Heart left ventricle (tissue), 13 donors: ENCODE measurements at regions not wholly inside any gene's neighbourhood (a gene's known extent, or its start where the extent isn't known, plus 50 kb on each side); places are given as distances from the start of the nearest gene placed in this dataset.

Source experiments
- POLR2A ChIP-seq, 2 donors: fragments of 450-650 bp; IDR thresholded peaks; one replicate each; pipeline ENCODE4 v1.6.1; 2017; ENCODE audit warnings: antibody characterized with exemption in 2 of 2, mild to moderate bottlenecking in 2 of 2, moderate library complexity in 2 of 2
- TF ChIP-seq, protein P1 (sequence below), 12 donors: fragments of 200-600 bp; sonication (generic) in 4 of 12; IDR thresholded peaks; one replicate each; pipeline versions ENCODE4 v1.5.0 to v1.8.0; 2018 to 2022; ENCODE audit warnings: antibody characterized with exemption in 12 of 12, mild to moderate bottlenecking in 5 of 12
- donor health status: ischemic (EF 13 %, LVEDD 7.1; RV severe dilation, severe dysfunction).
- donor health status: DM: no; HTN: yes; CAD: no.
- donor health status: DM: no; HTN: no; CAD: no.
- donor health status: ischemic (EF 25% LVEDD 6.9; RV normal size, moderate dysfunction).
- donor health status: ischemic (EF 25% LVEDD 5.7; RV mildly dilated, moderate dysfunction).
- donor health status: ischemic (EF 35%, LVEDD 5.7; RV mildly dilated, moderate dysfunction).
- donor health status: nonischemic (EF 11% LVEDD 7.7; RV severe dilation, severe dysfunction).
- donor health status: DM: yes; HTN: yes; CAD: no.
- donor health status: PGD.
- donor health status: ischemic (EF 29% LVEDD 5.4; RV normal size, mild dysfunction).
- donor health status: nonischemic (EF 23%, LVEDD 6.1; RV moderate dilation, normal function).

DNA sequence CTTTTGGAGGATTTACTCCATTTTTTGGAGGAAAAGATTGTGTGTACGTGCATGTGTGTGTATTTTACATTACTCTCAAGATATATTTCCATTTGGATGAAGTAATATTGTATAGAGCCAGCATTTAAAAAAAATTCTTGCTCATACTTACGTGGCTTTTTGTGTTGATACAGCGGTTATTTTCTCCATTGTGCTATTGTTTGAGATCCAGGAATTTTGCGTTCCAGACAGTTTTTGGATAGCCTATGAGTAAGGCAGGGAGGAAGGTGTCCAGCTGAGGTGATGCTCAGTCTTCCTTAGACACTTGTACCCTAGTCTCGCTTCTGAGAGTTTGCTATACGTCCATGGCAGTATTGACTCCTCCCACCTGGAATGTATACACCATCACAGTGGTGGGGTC is 92.2 kb upstream of the ARHGEF7 start:
- TF ChIP-seq, protein P1, sequence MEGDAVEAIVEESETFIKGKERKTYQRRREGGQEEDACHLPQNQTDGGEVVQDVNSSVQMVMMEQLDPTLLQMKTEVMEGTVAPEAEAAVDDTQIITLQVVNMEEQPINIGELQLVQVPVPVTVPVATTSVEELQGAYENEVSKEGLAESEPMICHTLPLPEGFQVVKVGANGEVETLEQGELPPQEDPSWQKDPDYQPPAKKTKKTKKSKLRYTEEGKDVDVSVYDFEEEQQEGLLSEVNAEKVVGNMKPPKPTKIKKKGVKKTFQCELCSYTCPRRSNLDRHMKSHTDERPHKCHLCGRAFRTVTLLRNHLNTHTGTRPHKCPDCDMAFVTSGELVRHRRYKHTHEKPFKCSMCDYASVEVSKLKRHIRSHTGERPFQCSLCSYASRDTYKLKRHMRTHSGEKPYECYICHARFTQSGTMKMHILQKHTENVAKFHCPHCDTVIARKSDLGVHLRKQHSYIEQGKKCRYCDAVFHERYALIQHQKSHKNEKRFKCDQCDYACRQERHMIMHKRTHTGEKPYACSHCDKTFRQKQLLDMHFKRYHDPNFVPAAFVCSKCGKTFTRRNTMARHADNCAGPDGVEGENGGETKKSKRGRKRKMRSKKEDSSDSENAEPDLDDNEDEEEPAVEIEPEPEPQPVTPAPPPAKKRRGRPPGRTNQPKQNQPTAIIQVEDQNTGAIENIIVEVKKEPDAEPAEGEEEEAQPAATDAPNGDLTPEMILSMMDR (IDR thresholded peaks at IDR 0.05), result no peak
- TF ChIP-seq POLR2A (IDR thresholded peaks at IDR 0.05), result no peak
